Choroid plexus epithelial cell (primary cell): ENCODE measurements at regions not wholly inside any gene's neighbourhood (a gene's known extent, or its start where the extent isn't known, plus 50 kb on each side); places are given as distances from the start of the nearest gene placed in this dataset.
A peak's percentile ranks its signal among the peaks of the same experiment; 100 is the strongest.

ENCODE experiments used
- DNase-seq: peaks from one replicate; pipeline ENCODE4 v3.0.0-alpha.2; 2010; ENCODE audit warnings: low read depth
- H3K4me3 ChIP-seq: 2 replicates; pipeline ENCODE4 v1.5.1; 2011; ENCODE audit warnings: low read depth, mild to moderate bottlenecking, control low read depth, low read length, moderate library complexity
- CTCF ChIP-seq: conservative IDR thresholded peaks from 2 replicates; pipeline ENCODE4 v1.5.1; 2011; ENCODE audit warnings: low read depth, mild to moderate bottlenecking, control low read depth, inconsistent platforms, low read length, moderate library complexity

- no peak overlapping the region for H3K4me3 ChIP-seq
- DNase-seq: peak; percentile 91
- no peak for TF ChIP-seq CTCF
Observed at GRCh38 chr5:136729901-136730355, 364.6 kb upstream of the TRPC7 start.

GRCh38 chr5:136726506-136726905 lies 361.2 kb upstream of the TRPC7 start:
- no peak for DNase-seq
- no peak overlapping the region for H3K4me3 ChIP-seq
- TF ChIP-seq CTCF: no peak

GRCh38 chr5:136724161-136724560 lies 358.8 kb upstream of the TRPC7 start:
- no peak overlapping the region for H3K4me3 ChIP-seq
- no peak for TF ChIP-seq CTCF
- no peak for DNase-seq

GRCh38 chr5:136722581-136722980 lies 357.2 kb upstream of the TRPC7 start:
- TF ChIP-seq CTCF: no peak
- no peak for DNase-seq
- H3K4me3 ChIP-seq: no peak overlapping the region

- no peak for TF ChIP-seq CTCF
- DNase-seq: no peak
- no peak overlapping the region for H3K4me3 ChIP-seq
Observed at GRCh38 chr5:136722086-136722485, 356.7 kb upstream of the TRPC7 start.

GRCh38 chr5:136720674-136721073 lies 355.3 kb upstream of the TRPC7 start:
- no peak for TF ChIP-seq CTCF
- DNase-seq: no peak
- no peak overlapping the region for H3K4me3 ChIP-seq

- no peak for TF ChIP-seq CTCF
- H3K4me3 ChIP-seq: no peak overlapping the region
- DNase-seq: no peak
Observed at GRCh38 chr5:136717917-136718316, 352.6 kb upstream of the TRPC7 start.
